ENCODE measurements at regions not wholly inside any gene's neighbourhood (a gene's known extent, or its start where the extent isn't known, plus 50 kb on each side); places are given as distances from the start of the nearest gene placed in this dataset.
"Not testable (repeated sequence)": the region's sequence is repeated elsewhere in the genome, so short reads cannot be mapped to it uniquely, and the experiment has no call there.

- H3K9me3 ChIP-seq (ENCODE audit: control insufficient read depth, insufficient read depth, low read length) = no peaks in the 10 kb centered on the region; the same call in 1 of the 2 replicates
- H3K4me1 ChIP-seq (ENCODE audit: control insufficient read depth, low read length) = no peaks in the 10 kb centered on the region
- H3K27me3 ChIP-seq (ENCODE audit: control insufficient read depth, low read length) = no peaks in the 10 kb centered on the region
- H4K20me1 ChIP-seq (ENCODE audit: control insufficient read depth, insufficient read depth, low read depth, low read length) = no peaks in the 10 kb centered on the region
- H3F3A ChIP-seq (ENCODE audit: control insufficient read depth, insufficient read depth) = no peaks in the 10 kb centered on the region
- H3K4me2 ChIP-seq (ENCODE audit: low read length) = no peak overlapping the region
- H3K4me3 ChIP-seq (ENCODE audit: low read length) = no peak overlapping the region
- H3K36me3 ChIP-seq (ENCODE audit: control insufficient read depth, low read length) = no peaks in the 10 kb centered on the region
- TF ChIP-seq EZH2phosphoT487 (IDR thresholded peaks at IDR 0.05; ENCODE audit: borderline replicate concordance, low read length) = no peak
- no peak for TF ChIP-seq CTCF (IDR thresholded peaks at IDR 0.05; ENCODE audit: low read depth, low read length, poor library complexity, severe bottlenecking)
- H3K79me2 ChIP-seq (ENCODE audit: control insufficient read depth, low read length) = no peaks in the 10 kb centered on the region
- H3K9me2 ChIP-seq (replicated peaks; ENCODE audit: control insufficient read depth, low read length) = no peaks in the 10 kb centered on the region
- no peak overlapping the region for H3K27ac ChIP-seq (ENCODE audit: low read depth, low read length)
These were observed 489.7 kb upstream of the GNPDA2 start for GRCh38 chr4:45215976-45216542.

GRCh38 chr4:45208476-45208875, 482.1 kb upstream of the GNPDA2 start:
- not testable (repeated sequence) for H3K9me3 ChIP-seq (ENCODE audit: control insufficient read depth, insufficient read depth, low read length); H3K79me2 ChIP-seq (ENCODE audit: control insufficient read depth, low read length); H3K4me2 ChIP-seq (ENCODE audit: low read length); H3K27ac ChIP-seq (ENCODE audit: low read depth, low read length); H3K9me2 ChIP-seq (replicated peaks; ENCODE audit: control insufficient read depth, low read length); H4K20me1 ChIP-seq (ENCODE audit: control insufficient read depth, insufficient read depth, low read depth, low read length); H3K4me1 ChIP-seq (ENCODE audit: control insufficient read depth, low read length); H3K27me3 ChIP-seq (ENCODE audit: control insufficient read depth, low read length); H3K36me3 ChIP-seq (ENCODE audit: control insufficient read depth, low read length); H3K4me3 ChIP-seq (ENCODE audit: low read length); H3F3A ChIP-seq (ENCODE audit: control insufficient read depth, insufficient read depth)

- not testable (repeated sequence) for H3K79me2 ChIP-seq (ENCODE audit: control insufficient read depth, low read length); H3K9me3 ChIP-seq (ENCODE audit: control insufficient read depth, insufficient read depth, low read length); H3K4me2 ChIP-seq (ENCODE audit: low read length); H3K27me3 ChIP-seq (ENCODE audit: control insufficient read depth, low read length); H3F3A ChIP-seq (ENCODE audit: control insufficient read depth, insufficient read depth); H3K4me1 ChIP-seq (ENCODE audit: control insufficient read depth, low read length); H4K20me1 ChIP-seq (ENCODE audit: control insufficient read depth, insufficient read depth, low read depth, low read length); H3K36me3 ChIP-seq (ENCODE audit: control insufficient read depth, low read length); H3K4me3 ChIP-seq (ENCODE audit: low read length); H3K27ac ChIP-seq (ENCODE audit: low read depth, low read length); H3K9me2 ChIP-seq (replicated peaks; ENCODE audit: control insufficient read depth, low read length)
These were observed 481.5 kb upstream of the GNPDA2 start for GRCh38 chr4:45207864-45208331.

GRCh38 chr4:45207241-45207863, 481.0 kb upstream of the GNPDA2 start:
- not testable (repeated sequence) for H4K20me1 ChIP-seq (ENCODE audit: control insufficient read depth, insufficient read depth, low read depth, low read length); H3K27ac ChIP-seq (ENCODE audit: low read depth, low read length); H3K4me1 ChIP-seq (ENCODE audit: control insufficient read depth, low read length); H3K27me3 ChIP-seq (ENCODE audit: control insufficient read depth, low read length); H3K9me2 ChIP-seq (replicated peaks; ENCODE audit: control insufficient read depth, low read length); H3K4me2 ChIP-seq (ENCODE audit: low read length); H3K36me3 ChIP-seq (ENCODE audit: control insufficient read depth, low read length); H3K9me3 ChIP-seq (ENCODE audit: control insufficient read depth, insufficient read depth, low read length); H3F3A ChIP-seq (ENCODE audit: control insufficient read depth, insufficient read depth); H3K79me2 ChIP-seq (ENCODE audit: control insufficient read depth, low read length); H3K4me3 ChIP-seq (ENCODE audit: low read length)

- H3K27ac ChIP-seq (ENCODE audit: low read depth, low read length) = no peak overlapping the region
- TF ChIP-seq EZH2phosphoT487 (IDR thresholded peaks at IDR 0.05; ENCODE audit: borderline replicate concordance, low read length) (no peak), CTCF (IDR thresholded peaks at IDR 0.05; ENCODE audit: low read depth, low read length, poor library complexity, severe bottlenecking) (no peak)
- H3K36me3 ChIP-seq (ENCODE audit: control insufficient read depth, low read length) = no peaks in the 10 kb centered on the region
- no peak overlapping the region for H3K4me3 ChIP-seq (ENCODE audit: low read length)
- no peak overlapping the region for H3K4me2 ChIP-seq (ENCODE audit: low read length)
- H3K9me2 ChIP-seq (replicated peaks; ENCODE audit: control insufficient read depth, low read length) = no peaks in the 10 kb centered on the region
- H3F3A ChIP-seq (ENCODE audit: control insufficient read depth, insufficient read depth) = no peaks in the 10 kb centered on the region
- H3K79me2 ChIP-seq (ENCODE audit: control insufficient read depth, low read length) = no peaks in the 10 kb centered on the region
- H3K27me3 ChIP-seq (ENCODE audit: control insufficient read depth, low read length) = no peaks in the 10 kb centered on the region
- H3K9me3 ChIP-seq (ENCODE audit: control insufficient read depth, insufficient read depth, low read length) = no peaks in the 10 kb centered on the region
- H3K4me1 ChIP-seq (ENCODE audit: control insufficient read depth, low read length) = no peaks in the 10 kb centered on the region
- H4K20me1 ChIP-seq (ENCODE audit: control insufficient read depth, insufficient read depth, low read depth, low read length) = no peaks in the 10 kb centered on the region
These were observed 473.4 kb upstream of the GNPDA2 start for GRCh38 chr4:45199736-45200135.

All from DOHH2 (cell line).